C4-2B (cell line): ENCODE measurements at regions not wholly inside any gene's neighbourhood (a gene's known extent, or its start where the extent isn't known, plus 50 kb on each side); places are given as distances from the start of the nearest gene placed in this dataset.

Experiments
- H3K27ac ChIP-seq: fragments of 450-650 bp; 2 replicates; pipeline ENCODE4 v1.5.1; 2017
- ZFX ChIP-seq: fragments of 450-650 bp; IDR thresholded peaks from 2 replicates; pipeline ENCODE4 v1.6.1; 2017
- TF ChIP-seq, protein P1 (sequence below): fragments of 450-650 bp; conservative IDR thresholded peaks from 2 replicates; pipeline ENCODE4 v1.5.1; 2017; ENCODE audit warnings: mild to moderate bottlenecking

GRCh38 chr21:14877581-14878228 lies 187.1 kb downstream of the NRIP1 start:
- TF ChIP-seq, protein P1, sequence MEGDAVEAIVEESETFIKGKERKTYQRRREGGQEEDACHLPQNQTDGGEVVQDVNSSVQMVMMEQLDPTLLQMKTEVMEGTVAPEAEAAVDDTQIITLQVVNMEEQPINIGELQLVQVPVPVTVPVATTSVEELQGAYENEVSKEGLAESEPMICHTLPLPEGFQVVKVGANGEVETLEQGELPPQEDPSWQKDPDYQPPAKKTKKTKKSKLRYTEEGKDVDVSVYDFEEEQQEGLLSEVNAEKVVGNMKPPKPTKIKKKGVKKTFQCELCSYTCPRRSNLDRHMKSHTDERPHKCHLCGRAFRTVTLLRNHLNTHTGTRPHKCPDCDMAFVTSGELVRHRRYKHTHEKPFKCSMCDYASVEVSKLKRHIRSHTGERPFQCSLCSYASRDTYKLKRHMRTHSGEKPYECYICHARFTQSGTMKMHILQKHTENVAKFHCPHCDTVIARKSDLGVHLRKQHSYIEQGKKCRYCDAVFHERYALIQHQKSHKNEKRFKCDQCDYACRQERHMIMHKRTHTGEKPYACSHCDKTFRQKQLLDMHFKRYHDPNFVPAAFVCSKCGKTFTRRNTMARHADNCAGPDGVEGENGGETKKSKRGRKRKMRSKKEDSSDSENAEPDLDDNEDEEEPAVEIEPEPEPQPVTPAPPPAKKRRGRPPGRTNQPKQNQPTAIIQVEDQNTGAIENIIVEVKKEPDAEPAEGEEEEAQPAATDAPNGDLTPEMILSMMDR, result no peak
- no peak for TF ChIP-seq ZFX
- H3K27ac ChIP-seq, result no peak overlapping the region

DNA sequence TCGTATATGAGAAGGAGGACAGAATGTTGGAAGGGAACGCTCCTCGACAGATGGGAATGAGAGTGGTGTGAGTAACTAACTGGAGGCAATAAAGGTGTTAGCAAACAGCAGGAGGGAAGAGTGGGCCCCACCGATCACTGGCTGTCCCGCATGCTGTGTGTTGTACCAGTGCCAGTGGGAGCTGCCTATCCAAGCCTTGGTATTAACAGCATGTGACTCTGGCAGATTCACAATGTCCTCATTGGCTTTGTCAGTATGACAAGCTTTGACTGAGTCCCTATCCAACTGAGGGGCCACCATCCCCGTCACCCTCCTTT lies 188.3 kb downstream of the NRIP1 start:
- no peak overlapping the region for H3K27ac ChIP-seq
- TF ChIP-seq ZFX, result no peak
- TF ChIP-seq, protein P1, result no peak

- TF ChIP-seq, protein P1, result no peak
- no peak for TF ChIP-seq ZFX
- H3K27ac ChIP-seq, result no peak overlapping the region
Observed at GRCh38 chr21:14875704-14876523, 188.9 kb downstream of the NRIP1 start.

DNA sequence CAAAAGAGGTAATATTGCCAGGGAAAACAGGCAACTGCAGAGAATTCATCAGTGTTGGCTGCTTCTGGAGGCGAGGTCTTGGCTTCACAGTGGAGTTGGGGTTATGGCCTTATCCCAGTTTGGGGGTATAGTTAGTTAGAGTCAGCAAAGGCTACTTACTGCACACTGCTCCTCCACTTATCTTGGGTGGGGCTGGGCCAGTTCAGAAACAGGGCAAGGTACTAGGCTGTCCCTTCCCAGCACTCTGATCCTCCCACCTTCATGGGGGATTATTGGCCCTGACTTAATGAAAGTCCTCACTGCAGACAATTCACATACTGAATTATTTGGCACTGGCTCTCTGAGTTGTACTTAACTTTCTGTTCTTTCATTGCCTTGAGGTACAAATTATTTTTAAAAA lies 189.6 kb downstream of the NRIP1 start:
- TF ChIP-seq, protein P1, result no peak
- TF ChIP-seq ZFX, result no peak
- H3K27ac ChIP-seq, result no peak overlapping the region

- H3K27ac ChIP-seq, result no peak overlapping the region
- no peak for TF ChIP-seq ZFX
- TF ChIP-seq, protein P1, result no peak
Observed at GRCh38 chr21:14874379-14874778, 190.4 kb downstream of the NRIP1 start.

DNA sequence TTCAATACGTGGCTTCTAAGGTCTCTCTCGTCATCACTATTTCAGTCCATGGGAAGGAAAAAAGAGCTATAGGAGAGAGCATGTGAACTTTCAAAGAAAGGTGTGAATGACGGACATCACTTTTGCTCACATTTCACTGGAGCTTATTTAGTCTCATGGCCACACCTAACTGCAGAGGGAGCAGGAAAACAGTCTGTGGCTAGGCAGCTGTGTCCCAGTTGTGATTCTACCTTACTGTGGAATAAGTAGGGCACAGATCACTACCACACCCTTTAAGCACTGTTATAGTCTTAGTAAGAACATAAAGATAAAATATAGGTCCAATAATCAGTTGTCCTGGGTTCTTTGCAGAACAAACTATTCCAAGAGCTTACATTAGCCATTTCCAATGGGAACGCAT lies 192.9 kb downstream of the NRIP1 start:
- TF ChIP-seq, protein P1, result no peak
- no peak for TF ChIP-seq ZFX
- no peak overlapping the region for H3K27ac ChIP-seq

DNA sequence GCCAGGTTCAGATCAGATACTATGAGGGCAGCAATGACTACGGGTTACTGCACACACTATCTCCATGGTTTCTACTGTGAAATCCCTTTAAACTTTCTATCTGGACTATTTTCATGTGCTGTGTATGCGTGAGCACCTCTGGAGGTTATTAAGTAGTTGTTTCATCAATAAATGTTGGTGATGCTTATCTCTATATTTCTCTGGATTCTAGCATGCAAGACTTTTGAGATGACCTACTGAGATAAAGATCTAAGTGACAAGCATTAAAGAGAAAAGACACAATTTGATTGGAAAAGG lies 194.0 kb downstream of the NRIP1 start:
- TF ChIP-seq, protein P1, result no peak
- no peak for TF ChIP-seq ZFX
- H3K27ac ChIP-seq, result no peak overlapping the region
